ENCODE measurements at regions not wholly inside any gene's neighbourhood (a gene's known extent, or its start where the extent isn't known, plus 50 kb on each side); places are given as distances from the start of the nearest gene placed in this dataset.

DNA sequence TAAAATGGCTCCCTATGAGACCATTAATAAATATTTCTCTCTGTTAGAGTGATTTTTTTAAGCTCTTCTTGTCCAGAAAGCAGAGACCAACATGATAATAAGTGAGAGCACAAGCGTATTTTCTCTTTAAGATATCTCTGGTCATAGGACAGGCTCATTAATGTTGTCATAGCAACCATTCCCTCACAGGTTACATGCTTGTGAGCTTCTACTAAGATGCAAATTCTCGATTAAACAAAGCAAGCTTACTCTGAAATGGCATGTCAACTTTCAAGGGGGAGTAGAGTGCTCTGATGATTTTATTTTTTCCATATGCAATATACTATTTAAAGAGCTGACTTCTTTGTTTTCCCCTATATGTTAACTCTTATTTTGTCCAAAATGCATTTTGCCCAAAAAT lies 487.2 kb upstream of the LCORL start:
- Mint-ChIP-seq H3K27ac (ENCODE audit: unreplicated experiment) (no peak overlapping the region), H3K4me1 (ENCODE audit: low read depth, unreplicated experiment) (peaks cover 3% of the 10 kb centered on the region), H3K36me3 (ENCODE audit: unreplicated experiment) (no peaks in the 10 kb centered on the region), H3K4me3 (ENCODE audit: unreplicated experiment) (no peak overlapping the region), H3K9me3 (ENCODE audit: unreplicated experiment) (no peaks in the 10 kb centered on the region), H3K27me3 (ENCODE audit: unreplicated experiment) (no peaks in the 10 kb centered on the region)
- DNase-seq = no peak
- TF ChIP-seq, protein P1, sequence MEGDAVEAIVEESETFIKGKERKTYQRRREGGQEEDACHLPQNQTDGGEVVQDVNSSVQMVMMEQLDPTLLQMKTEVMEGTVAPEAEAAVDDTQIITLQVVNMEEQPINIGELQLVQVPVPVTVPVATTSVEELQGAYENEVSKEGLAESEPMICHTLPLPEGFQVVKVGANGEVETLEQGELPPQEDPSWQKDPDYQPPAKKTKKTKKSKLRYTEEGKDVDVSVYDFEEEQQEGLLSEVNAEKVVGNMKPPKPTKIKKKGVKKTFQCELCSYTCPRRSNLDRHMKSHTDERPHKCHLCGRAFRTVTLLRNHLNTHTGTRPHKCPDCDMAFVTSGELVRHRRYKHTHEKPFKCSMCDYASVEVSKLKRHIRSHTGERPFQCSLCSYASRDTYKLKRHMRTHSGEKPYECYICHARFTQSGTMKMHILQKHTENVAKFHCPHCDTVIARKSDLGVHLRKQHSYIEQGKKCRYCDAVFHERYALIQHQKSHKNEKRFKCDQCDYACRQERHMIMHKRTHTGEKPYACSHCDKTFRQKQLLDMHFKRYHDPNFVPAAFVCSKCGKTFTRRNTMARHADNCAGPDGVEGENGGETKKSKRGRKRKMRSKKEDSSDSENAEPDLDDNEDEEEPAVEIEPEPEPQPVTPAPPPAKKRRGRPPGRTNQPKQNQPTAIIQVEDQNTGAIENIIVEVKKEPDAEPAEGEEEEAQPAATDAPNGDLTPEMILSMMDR (IDR thresholded peaks at IDR 0.05; ENCODE audit: partially characterized antibody, unreplicated experiment) = no peak

DNA sequence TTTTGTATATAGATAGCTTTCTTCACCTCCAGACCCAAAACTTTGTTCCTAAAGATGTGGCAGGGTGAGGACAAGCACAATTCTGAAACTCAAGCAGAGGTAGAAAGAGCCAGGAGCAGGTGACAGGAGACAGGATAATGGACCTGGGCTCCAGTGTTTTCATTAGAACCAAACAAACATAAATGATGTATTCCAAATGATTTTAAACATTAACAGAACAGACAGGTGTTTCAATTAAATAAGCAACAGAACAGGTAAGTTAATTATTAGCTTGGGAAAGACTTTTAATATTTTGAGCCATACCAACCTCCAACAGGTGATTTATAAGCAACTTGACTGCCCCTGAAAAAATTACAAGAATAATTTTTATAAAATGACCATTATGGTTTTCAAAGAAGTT lies 459.4 kb upstream of the LCORL start:
- Mint-ChIP-seq H3K9me3 (ENCODE audit: unreplicated experiment) (no peaks in the 10 kb centered on the region), H3K4me1 (ENCODE audit: low read depth, unreplicated experiment) (no peaks in the 10 kb centered on the region), H3K27ac (ENCODE audit: unreplicated experiment) (no peak overlapping the region), H3K27me3 (ENCODE audit: unreplicated experiment) (peaks cover 2% of the 10 kb centered on the region), H3K4me3 (ENCODE audit: unreplicated experiment) (no peak overlapping the region), H3K36me3 (ENCODE audit: unreplicated experiment) (no peaks in the 10 kb centered on the region)
- DNase-seq = no peak
- TF ChIP-seq, protein P1 (IDR thresholded peaks at IDR 0.05; ENCODE audit: partially characterized antibody, unreplicated experiment) = no peak

DNA sequence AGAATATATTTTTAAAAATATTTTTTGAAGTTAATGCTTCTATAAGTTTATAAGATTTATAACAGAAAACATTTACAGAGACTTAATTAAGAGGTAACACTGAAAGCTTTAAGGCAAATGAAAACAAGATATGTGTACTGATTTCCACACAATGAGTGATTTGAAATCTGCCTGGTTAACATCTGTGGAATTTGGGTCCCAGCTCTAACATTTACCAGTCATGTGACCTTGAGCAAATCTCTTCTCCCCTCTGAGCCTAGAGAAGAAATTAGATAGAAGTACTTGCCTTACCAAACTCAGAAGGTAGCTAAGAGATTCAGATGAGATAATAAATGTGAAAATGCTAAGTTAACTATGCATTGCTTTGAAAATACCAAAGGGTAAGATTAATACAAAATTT lies 458.8 kb upstream of the LCORL start:
- no peaks in the 10 kb centered on the region for H3K36me3 Mint-ChIP-seq (ENCODE audit: unreplicated experiment)
- no peaks in the 10 kb centered on the region for H3K9me3 Mint-ChIP-seq (ENCODE audit: unreplicated experiment)
- DNase-seq = no peak
- H3K4me3 Mint-ChIP-seq (ENCODE audit: unreplicated experiment) = no peak overlapping the region
- no peaks in the 10 kb centered on the region for H3K4me1 Mint-ChIP-seq (ENCODE audit: low read depth, unreplicated experiment)
- TF ChIP-seq, protein P1 (IDR thresholded peaks at IDR 0.05; ENCODE audit: partially characterized antibody, unreplicated experiment) = no peak
- H3K27me3 Mint-ChIP-seq (ENCODE audit: unreplicated experiment) = peaks cover 2% of the 10 kb centered on the region
- no peak overlapping the region for H3K27ac Mint-ChIP-seq (ENCODE audit: unreplicated experiment)

DNA sequence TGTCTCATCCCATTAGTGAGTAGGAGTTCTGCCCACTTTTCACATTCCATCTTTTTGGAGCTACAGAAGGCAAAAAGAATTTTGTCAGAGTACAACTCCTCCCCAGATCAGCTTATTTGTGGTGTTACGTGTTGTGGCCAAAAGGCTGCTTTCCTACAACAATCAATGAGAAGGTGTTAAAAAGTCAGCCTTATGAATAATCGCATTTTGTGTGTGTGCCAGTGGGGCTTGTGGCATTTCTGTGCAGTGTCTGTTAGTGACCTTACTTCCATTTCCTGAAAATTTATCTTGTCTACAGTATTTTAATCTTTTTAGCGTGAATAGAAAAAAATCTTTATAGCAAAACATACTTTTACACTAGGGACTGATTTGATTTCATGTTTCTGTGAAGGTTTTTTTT lies 458.3 kb upstream of the LCORL start:
- TF ChIP-seq, protein P1 (IDR thresholded peaks at IDR 0.05; ENCODE audit: partially characterized antibody, unreplicated experiment) = no peak
- Mint-ChIP-seq H3K4me3 (ENCODE audit: unreplicated experiment) (no peak overlapping the region), H3K9me3 (ENCODE audit: unreplicated experiment) (no peaks in the 10 kb centered on the region), H3K27ac (ENCODE audit: unreplicated experiment) (no peak overlapping the region), H3K27me3 (ENCODE audit: unreplicated experiment) (peaks cover 2% of the 10 kb centered on the region), H3K36me3 (ENCODE audit: unreplicated experiment) (no peaks in the 10 kb centered on the region), H3K4me1 (ENCODE audit: low read depth, unreplicated experiment) (no peaks in the 10 kb centered on the region)
- DNase-seq = no peak

DNA sequence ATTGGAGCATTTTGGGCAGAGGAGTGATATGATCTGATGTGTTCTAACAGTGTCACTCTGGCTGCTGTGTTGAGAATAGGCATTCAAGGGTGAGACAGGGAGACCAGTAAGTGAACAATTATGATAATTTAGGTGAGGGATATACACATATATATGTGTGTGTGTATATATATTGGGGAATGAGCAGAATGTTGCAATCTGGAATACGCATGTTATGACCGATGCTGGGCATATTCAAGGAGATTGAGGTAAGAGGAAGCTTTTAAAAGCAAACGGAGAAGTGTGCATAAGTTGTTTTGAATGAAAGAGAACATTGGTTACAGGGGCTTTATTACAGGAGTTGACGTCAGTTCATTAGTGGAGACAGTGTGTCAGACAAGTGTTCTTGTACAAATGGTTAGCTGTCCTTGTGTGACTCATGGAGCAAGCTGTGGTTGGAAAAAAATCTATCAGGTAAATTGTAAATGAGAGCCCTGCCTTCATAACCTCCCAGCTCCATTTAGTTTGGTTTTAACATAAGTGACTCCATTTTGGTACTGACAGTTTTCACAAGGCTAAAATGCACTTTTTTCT lies 442.5 kb upstream of the LCORL start:
- Mint-ChIP-seq H3K27ac (ENCODE audit: unreplicated experiment) (no peak overlapping the region), H3K36me3 (ENCODE audit: unreplicated experiment) (no peaks in the 10 kb centered on the region), H3K27me3 (ENCODE audit: unreplicated experiment) (no peaks in the 10 kb centered on the region), H3K9me3 (ENCODE audit: unreplicated experiment) (no peaks in the 10 kb centered on the region), H3K4me1 (ENCODE audit: low read depth, unreplicated experiment) (no peaks in the 10 kb centered on the region), H3K4me3 (ENCODE audit: unreplicated experiment) (no peak overlapping the region)
- TF ChIP-seq, protein P1 (IDR thresholded peaks at IDR 0.05; ENCODE audit: partially characterized antibody, unreplicated experiment) = no peak
- no peak for DNase-seq

Measured in glutamatergic neuron (in vitro differentiated cells).